Esophagus muscularis mucosa (tissue), 3 donors: ENCODE measurements at regions not wholly inside any gene's neighbourhood (a gene's known extent, or its start where the extent isn't known, plus 50 kb on each side); places are given as distances from the start of the nearest gene placed in this dataset.

ENCODE experiments used
- POLR2A ChIP-seq: fragments of 450-650 bp; IDR thresholded peaks from one replicate; pipeline ENCODE4 v1.6.1; 2017; ENCODE audit warnings: antibody characterized with exemption, moderate library complexity, mild to moderate bottlenecking, low read depth
- POLR2AphosphoS5 ChIP-seq, 2 donors: sonication (generic); formaldehyde crosslinking; IDR thresholded peaks; one replicate each; pipeline ENCODE4 v1.6.1; 2017; ENCODE audit warnings: antibody characterized with exemption in 2 of 2
- TF ChIP-seq, protein P1 (sequence below), 3 experiments: fragments of 200-600 bp in 2 of 3; fragments of 450-650 bp in 1 of 3; sonication (generic) in 2 of 3; IDR thresholded peaks; one replicate each; pipeline ENCODE4 v1.5.1; 2017 to 2019; ENCODE audit warnings: antibody characterized with exemption in 3 of 3, mild to moderate bottlenecking in 2 of 3, moderate library complexity in 1 of 3

GRCh38 chr10:52440612-52441285 lies 126.7 kb downstream of the DKK1 start:
- TF ChIP-seq POLR2A = no peak
- no peak for TF ChIP-seq POLR2AphosphoS5 (IDR thresholded peaks at IDR 0.05)
- TF ChIP-seq, protein P1, sequence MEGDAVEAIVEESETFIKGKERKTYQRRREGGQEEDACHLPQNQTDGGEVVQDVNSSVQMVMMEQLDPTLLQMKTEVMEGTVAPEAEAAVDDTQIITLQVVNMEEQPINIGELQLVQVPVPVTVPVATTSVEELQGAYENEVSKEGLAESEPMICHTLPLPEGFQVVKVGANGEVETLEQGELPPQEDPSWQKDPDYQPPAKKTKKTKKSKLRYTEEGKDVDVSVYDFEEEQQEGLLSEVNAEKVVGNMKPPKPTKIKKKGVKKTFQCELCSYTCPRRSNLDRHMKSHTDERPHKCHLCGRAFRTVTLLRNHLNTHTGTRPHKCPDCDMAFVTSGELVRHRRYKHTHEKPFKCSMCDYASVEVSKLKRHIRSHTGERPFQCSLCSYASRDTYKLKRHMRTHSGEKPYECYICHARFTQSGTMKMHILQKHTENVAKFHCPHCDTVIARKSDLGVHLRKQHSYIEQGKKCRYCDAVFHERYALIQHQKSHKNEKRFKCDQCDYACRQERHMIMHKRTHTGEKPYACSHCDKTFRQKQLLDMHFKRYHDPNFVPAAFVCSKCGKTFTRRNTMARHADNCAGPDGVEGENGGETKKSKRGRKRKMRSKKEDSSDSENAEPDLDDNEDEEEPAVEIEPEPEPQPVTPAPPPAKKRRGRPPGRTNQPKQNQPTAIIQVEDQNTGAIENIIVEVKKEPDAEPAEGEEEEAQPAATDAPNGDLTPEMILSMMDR (IDR thresholded peaks at IDR 0.05) = no peak
